Liver (tissue), 3 donors: ENCODE measurements at regions not wholly inside any gene's neighbourhood (a gene's known extent, or its start where the extent isn't known, plus 50 kb on each side); places are given as distances from the start of the nearest gene placed in this dataset.

Experiments used
- CTCF ChIP-seq: fragments of 150-350 bp; IDR thresholded peaks from 2 replicates; pipeline ENCODE4 v1.5.1; 2017; ENCODE audit warnings: improper control_type of control experiment, low read depth, low read length; ENCODE audit not compliant: missing input control
- GABPA ChIP-seq, 2 donors: IDR thresholded peaks in 1 of 2; conservative IDR thresholded peaks in 1 of 2; 2 replicates each; pipeline ENCODE4 v1.6.1; 2016; ENCODE audit warnings: antibody characterized with exemption in 2 of 2, mild to moderate bottlenecking in 1 of 2, moderate library complexity in 1 of 2
- HNF4G ChIP-seq: IDR thresholded peaks from 2 replicates; pipeline ENCODE4 v1.6.1; 2016; ENCODE audit warnings: antibody characterized with exemption
- JUND ChIP-seq, 2 donors: IDR thresholded peaks; 2 replicates each; pipeline ENCODE4 v1.6.1; 2016; ENCODE audit warnings: antibody characterized with exemption in 2 of 2
- SP1 ChIP-seq: IDR thresholded peaks from 2 replicates; pipeline ENCODE4 v1.6.1; 2018; ENCODE audit warnings: antibody characterized with exemption, mild to moderate bottlenecking
- TAF1 ChIP-seq: conservative IDR thresholded peaks from 2 replicates; pipeline ENCODE4 v1.6.1; 2016; ENCODE audit warnings: antibody characterized with exemption, mild to moderate bottlenecking
- TF ChIP-seq, protein P1 (sequence below): IDR thresholded peaks from 2 replicates; pipeline ENCODE4 v1.6.1; 2016; ENCODE audit warnings: antibody characterized with exemption
- TF ChIP-seq, protein P2 (sequence below): IDR thresholded peaks from 2 replicates; pipeline ENCODE4 v1.6.1; 2016; ENCODE audit warnings: antibody characterized with exemption
- TF ChIP-seq, protein P3 (sequence below): IDR thresholded peaks from 2 replicates; pipeline ENCODE4 v1.6.1; 2016; ENCODE audit warnings: antibody characterized with exemption, mild to moderate bottlenecking
- donor health status: healthy.
- donor health status: healthy.

DNA sequence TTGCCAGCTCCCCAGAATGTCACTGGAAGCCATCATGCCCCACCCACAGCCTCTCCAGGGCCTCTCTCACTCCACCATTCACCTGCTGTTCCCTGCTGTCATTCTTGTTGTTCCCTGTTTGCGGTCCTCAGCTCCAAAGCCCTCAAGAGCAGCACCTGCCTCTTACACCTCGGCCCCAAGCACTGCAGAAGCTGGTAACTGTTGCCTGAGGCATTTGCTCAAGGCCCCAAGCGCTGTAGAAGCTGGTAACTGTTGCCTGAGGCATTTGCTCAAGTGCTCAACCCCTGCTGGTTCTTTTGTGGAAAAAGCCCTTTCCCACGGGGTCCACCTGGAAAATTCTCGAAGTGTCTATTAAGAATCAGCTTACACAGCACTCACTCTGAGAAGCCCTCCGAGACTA, 78.0 kb downstream of the ARL6IP4 start:
- TF ChIP-seq JUND (IDR thresholded peaks at IDR 0.05), result no peak
- TF ChIP-seq CTCF, result no peak
- TF ChIP-seq, protein P1, sequence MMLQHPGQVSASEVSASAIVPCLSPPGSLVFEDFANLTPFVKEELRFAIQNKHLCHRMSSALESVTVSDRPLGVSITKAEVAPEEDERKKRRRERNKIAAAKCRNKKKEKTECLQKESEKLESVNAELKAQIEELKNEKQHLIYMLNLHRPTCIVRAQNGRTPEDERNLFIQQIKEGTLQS, result no peak
- TF ChIP-seq TAF1, result no peak
- no peak for TF ChIP-seq SP1
- TF ChIP-seq, protein P2, sequence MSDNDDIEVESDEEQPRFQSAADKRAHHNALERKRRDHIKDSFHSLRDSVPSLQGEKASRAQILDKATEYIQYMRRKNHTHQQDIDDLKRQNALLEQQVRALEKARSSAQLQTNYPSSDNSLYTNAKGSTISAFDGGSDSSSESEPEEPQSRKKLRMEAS, result no peak
- TF ChIP-seq, protein P3, sequence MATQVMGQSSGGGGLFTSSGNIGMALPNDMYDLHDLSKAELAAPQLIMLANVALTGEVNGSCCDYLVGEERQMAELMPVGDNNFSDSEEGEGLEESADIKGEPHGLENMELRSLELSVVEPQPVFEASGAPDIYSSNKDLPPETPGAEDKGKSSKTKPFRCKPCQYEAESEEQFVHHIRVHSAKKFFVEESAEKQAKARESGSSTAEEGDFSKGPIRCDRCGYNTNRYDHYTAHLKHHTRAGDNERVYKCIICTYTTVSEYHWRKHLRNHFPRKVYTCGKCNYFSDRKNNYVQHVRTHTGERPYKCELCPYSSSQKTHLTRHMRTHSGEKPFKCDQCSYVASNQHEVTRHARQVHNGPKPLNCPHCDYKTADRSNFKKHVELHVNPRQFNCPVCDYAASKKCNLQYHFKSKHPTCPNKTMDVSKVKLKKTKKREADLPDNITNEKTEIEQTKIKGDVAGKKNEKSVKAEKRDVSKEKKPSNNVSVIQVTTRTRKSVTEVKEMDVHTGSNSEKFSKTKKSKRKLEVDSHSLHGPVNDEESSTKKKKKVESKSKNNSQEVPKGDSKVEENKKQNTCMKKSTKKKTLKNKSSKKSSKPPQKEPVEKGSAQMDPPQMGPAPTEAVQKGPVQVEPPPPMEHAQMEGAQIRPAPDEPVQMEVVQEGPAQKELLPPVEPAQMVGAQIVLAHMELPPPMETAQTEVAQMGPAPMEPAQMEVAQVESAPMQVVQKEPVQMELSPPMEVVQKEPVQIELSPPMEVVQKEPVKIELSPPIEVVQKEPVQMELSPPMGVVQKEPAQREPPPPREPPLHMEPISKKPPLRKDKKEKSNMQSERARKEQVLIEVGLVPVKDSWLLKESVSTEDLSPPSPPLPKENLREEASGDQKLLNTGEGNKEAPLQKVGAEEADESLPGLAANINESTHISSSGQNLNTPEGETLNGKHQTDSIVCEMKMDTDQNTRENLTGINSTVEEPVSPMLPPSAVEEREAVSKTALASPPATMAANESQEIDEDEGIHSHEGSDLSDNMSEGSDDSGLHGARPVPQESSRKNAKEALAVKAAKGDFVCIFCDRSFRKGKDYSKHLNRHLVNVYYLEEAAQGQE, result no peak
- TF ChIP-seq GABPA (IDR thresholded peaks at IDR 0.05 in 1 of 2, conservative IDR thresholded peaks at IDR 0.05 in 1 of 2), result no peak
- no peak for TF ChIP-seq HNF4G
